ENCODE measurements at regions not wholly inside any gene's neighbourhood (a gene's known extent, or its start where the extent isn't known, plus 50 kb on each side); places are given as distances from the start of the nearest gene placed in this dataset.
"Not testable (repeated sequence)": the region's sequence is repeated elsewhere in the genome, so short reads cannot be mapped to it uniquely, and the experiment has no call there.

DNA sequence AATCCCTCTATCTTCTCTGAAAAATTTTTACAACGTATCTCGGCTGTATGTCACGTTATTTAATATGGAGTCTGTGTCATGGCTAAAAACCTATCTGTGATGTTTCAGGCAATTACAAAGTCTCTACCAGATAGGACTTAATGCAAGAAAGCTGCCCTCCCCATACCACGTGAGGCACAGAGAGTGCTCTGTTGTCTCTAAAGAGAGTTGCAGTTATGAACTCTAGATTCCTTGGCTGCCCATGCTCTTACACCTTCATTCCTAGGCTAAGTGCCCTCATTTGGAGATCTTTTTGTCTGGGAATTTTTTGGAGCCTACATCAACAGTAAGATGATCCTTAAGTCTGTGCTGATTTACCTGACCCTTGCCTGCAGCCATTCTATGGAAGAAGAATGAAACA is 935.9 kb downstream of the C4orf33 start:
- TF ChIP-seq FOXM1 (IDR thresholded peaks at IDR 0.05; ENCODE audit: borderline replicate concordance) (no peak), FOXA1 (IDR thresholded peaks at IDR 0.05) (no peak), LEF1 (IDR thresholded peaks at IDR 0.05; ENCODE audit: borderline replicate concordance) (no peak), FOXK2 (IDR thresholded peaks at IDR 0.05) (no peak), BHLHE40 (IDR thresholded peaks at IDR 0.05; ENCODE audit: borderline replicate concordance) (no peak)
- no peak for DNase-seq (ENCODE audit: extremely low spot score)
- ChIA-PET POLR2A (no interaction called here), CTCF (no interaction called here)

DNA sequence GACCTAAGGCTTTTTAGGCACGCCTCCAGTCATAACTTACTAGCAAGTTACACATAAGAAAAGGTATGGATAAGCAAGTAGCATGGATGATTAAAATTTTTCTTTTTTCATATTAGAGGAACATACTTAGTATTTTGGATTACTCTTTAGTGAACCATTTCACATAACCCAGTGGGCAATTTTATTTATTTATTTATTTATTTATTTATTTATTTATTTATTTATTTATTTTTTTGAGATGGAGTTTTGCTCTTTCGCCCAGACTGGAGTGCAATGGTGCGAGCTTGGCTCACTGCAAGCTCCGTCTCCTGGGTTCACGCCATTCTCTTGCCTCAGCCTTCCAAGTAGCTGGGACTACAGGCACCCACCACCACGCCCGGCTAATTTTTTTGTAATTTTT is 937.7 kb downstream of the C4orf33 start:
- DNase-seq (ENCODE audit: extremely low spot score); CTCF ChIA-PET; POLR2A ChIA-PET: not testable (repeated sequence)

DNA sequence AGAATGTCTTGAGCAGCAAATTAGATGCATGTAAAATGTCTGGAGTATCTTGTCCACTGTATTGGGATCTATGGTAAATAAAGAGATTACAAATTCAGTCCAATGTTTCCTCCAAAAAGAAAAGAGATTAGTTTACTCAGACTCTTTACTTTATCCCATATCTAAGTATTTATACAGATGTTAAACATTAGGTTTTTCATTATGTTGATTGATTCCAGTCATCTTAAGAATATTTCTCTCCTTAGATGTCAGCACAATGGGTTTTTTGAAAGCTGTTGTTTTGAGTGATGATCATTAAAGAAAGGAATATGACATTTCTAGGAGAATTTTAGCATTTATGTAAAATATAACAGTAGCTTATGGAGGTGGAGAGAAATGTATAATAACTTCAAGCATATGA is 938.9 kb downstream of the C4orf33 start:
- POLR2A ChIA-PET: no interaction called here
- CTCF ChIA-PET: no interaction called here
- TF ChIP-seq LEF1 (IDR thresholded peaks at IDR 0.05; ENCODE audit: borderline replicate concordance) (no peak), FOXM1 (IDR thresholded peaks at IDR 0.05; ENCODE audit: borderline replicate concordance) (no peak), L3MBTL2 (conservative IDR thresholded peaks at IDR 0.05) (no peak), ARNT (IDR thresholded peaks at IDR 0.05) (no peak), CTBP1 (IDR thresholded peaks at IDR 0.05; ENCODE audit: borderline replicate concordance) (no peak), HDGF (IDR thresholded peaks at IDR 0.05; ENCODE audit: borderline replicate concordance) (no peak), ELF4 (IDR thresholded peaks at IDR 0.05) (no peak), BHLHE40 (IDR thresholded peaks at IDR 0.05; ENCODE audit: borderline replicate concordance) (no peak), TARDBP (IDR thresholded peaks at IDR 0.05) (no peak), ZNF384 (IDR thresholded peaks at IDR 0.05) (no peak), PKNOX1 (IDR thresholded peaks at IDR 0.05) (no peak), FOXK2 (IDR thresholded peaks at IDR 0.05) (no peak), FOXA1 (IDR thresholded peaks at IDR 0.05) (no peak), SUZ12 (IDR thresholded peaks at IDR 0.05) (no peak)
- no peak for DNase-seq (ENCODE audit: extremely low spot score)

DNA sequence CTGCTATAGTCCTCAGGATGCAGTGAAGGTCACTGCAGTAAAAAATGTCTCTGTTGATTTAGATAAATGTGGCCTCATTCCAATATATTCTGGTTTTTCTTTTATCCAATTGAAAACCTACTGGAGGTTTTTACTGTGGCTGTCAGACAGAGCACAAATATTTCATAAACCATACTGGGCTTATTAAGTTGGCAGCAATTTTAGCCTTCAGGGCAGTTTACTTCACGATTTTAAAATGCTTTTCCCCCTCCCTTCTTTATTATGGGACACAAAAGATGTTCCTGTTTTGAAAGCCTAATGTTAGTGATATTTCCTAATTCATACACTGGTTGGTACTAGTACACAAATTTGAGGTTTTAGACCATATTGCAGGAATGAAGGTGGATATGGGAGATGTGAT is 939.4 kb downstream of the C4orf33 start:
- TF ChIP-seq FOXA1 (IDR thresholded peaks at IDR 0.05) (no peak), TARDBP (IDR thresholded peaks at IDR 0.05) (no peak), ELF4 (IDR thresholded peaks at IDR 0.05) (no peak), BHLHE40 (IDR thresholded peaks at IDR 0.05; ENCODE audit: borderline replicate concordance) (no peak)
- no peak for DNase-seq (ENCODE audit: extremely low spot score)
- CTCF ChIA-PET: no interaction called here
- POLR2A ChIA-PET: no interaction called here

- POLR2A ChIA-PET; DNase-seq (ENCODE audit: extremely low spot score); CTCF ChIA-PET: not testable (repeated sequence)
Measured at GRCh38 chr4:130037866-130038265, 941.9 kb downstream of the C4orf33 start.

- DNase-seq (ENCODE audit: extremely low spot score); CTCF ChIA-PET; POLR2A ChIA-PET: not testable (repeated sequence)
Measured at GRCh38 chr4:130038540-130038939, 942.6 kb downstream of the C4orf33 start.

GRCh38 chr4:130043732-130044160 is 947.8 kb downstream of the C4orf33 start:
- ChIA-PET POLR2A (no interaction called here), CTCF (no interaction called here)
- DNase-seq (ENCODE audit: extremely low spot score): no peak
- TF ChIP-seq ZNF384 (IDR thresholded peaks at IDR 0.05): no peak
- TF ChIP-seq SP1 (IDR thresholded peaks at IDR 0.05): no peak
- TF ChIP-seq FOXM1 (IDR thresholded peaks at IDR 0.05; ENCODE audit: borderline replicate concordance): no peak
- no peak for TF ChIP-seq FOXA1 (IDR thresholded peaks at IDR 0.05)
- TF ChIP-seq CTBP1 (IDR thresholded peaks at IDR 0.05; ENCODE audit: borderline replicate concordance): no peak
- TF ChIP-seq BHLHE40 (IDR thresholded peaks at IDR 0.05; ENCODE audit: borderline replicate concordance): no peak
- no peak for TF ChIP-seq FOXK2 (IDR thresholded peaks at IDR 0.05)
- no peak for TF ChIP-seq PKNOX1 (IDR thresholded peaks at IDR 0.05)
- no peak for TF ChIP-seq L3MBTL2 (conservative IDR thresholded peaks at IDR 0.05)
- no peak for TF ChIP-seq HDGF (IDR thresholded peaks at IDR 0.05; ENCODE audit: borderline replicate concordance)
- TF ChIP-seq NFRKB (IDR thresholded peaks at IDR 0.05): no peak
- TF ChIP-seq TARDBP (IDR thresholded peaks at IDR 0.05): no peak
- no peak for TF ChIP-seq ELF4 (IDR thresholded peaks at IDR 0.05)
- TF ChIP-seq LEF1 (IDR thresholded peaks at IDR 0.05; ENCODE audit: borderline replicate concordance): no peak
- no peak for TF ChIP-seq SUZ12 (IDR thresholded peaks at IDR 0.05)
- no peak for TF ChIP-seq ARNT (IDR thresholded peaks at IDR 0.05)

DNA sequence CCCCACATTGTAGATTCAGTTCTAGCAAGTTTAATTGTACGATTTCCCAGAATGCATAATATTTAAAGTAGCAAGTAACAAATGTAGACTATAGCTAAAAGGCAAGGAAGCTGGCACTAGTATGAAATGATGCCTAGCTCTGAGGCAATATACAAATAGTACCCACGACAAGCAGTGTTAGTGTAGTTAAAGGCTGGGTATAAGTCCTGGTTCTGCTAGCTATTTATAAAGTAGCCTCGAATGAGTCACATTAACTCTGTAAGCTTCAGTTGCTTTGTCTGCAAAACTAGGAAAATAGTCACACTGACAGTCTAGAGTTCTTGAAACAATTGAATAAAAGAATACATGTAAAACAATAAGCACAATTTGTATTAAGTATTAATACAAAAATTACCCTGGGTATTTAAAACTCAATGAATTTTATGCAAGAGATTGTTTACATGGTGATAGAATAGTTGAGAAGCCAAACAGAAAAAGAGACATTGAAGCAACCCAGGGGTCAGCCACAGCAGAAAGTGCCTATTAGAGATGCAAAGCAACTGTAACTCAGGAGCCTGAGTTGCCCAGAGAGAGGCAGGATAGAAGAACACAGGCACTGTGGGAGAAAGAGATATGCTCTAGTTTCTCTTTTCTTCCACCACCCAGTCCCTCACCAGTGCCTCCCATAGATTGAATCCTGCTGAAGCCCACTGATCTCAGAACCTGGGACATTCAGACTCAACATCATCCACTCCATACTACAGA is 949.0 kb downstream of the C4orf33 start:
- POLR2A ChIA-PET: no interaction called here
- TF ChIP-seq NFRKB (IDR thresholded peaks at IDR 0.05) (no peak), FOXM1 (IDR thresholded peaks at IDR 0.05; ENCODE audit: borderline replicate concordance) (no peak), FOXA1 (IDR thresholded peaks at IDR 0.05) (no peak), ARNT (IDR thresholded peaks at IDR 0.05) (no peak), SUZ12 (IDR thresholded peaks at IDR 0.05) (no peak), CTBP1 (IDR thresholded peaks at IDR 0.05; ENCODE audit: borderline replicate concordance) (no peak)
- DNase-seq (ENCODE audit: extremely low spot score): no peak
- CTCF ChIA-PET: interaction anchor here (0.7 kb wide), 1 partner anchor 15 kb away, joined by 3 read pairs; no protein-coding TSS in a partner anchor

Measured in HEK293T (cell line).